ENCODE measurements at regions not wholly inside any gene's neighbourhood (a gene's known extent, or its start where the extent isn't known, plus 50 kb on each side); places are given as distances from the start of the nearest gene placed in this dataset.
"Not testable (repeated sequence)": the region's sequence is repeated elsewhere in the genome, so short reads cannot be mapped to it uniquely, and the experiment has no call there.

DNA sequence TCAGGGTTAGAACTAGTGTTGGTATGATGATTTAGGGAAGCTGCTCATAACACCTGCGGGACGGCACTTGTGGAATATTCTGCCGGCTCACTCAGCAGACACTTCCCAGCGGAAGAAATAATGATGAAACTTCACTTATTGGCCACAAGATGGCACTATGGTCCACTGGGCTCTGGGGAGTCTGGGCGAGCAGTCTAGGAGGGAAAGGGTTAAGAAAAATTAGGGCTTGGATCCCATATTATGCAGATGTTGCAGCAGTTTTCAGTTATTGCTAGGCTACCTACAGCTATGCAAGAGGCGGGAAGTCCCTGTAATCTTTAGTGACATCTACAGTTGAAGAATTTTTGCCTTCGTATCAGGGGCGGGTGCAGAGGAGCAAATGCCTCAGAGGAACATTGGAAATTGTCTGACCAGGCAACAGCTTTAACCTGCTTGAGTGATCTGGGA lies 238.7 kb upstream of the PRSS58 start:
- DNase-seq = no peak

DNA sequence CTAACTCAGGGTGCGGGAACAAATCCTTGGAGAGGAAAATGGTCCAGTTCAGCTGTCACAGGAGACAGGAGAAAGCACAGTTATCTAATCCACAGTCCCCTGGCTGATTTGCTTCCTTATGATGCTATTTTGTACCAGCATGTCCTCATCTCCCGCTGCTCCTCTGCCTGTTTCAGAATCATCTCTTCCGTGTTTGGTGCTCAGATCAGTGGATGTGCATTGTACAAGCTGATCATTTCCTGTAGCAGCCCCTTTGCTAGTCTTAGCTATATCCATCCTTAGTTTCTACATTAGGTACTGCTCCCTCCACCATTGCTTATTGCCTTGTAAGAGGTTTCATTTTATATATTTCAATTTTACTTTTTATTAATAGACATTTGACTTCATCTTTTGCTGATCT lies 238.0 kb upstream of the PRSS58 start:
- not testable (repeated sequence) for DNase-seq

DNA sequence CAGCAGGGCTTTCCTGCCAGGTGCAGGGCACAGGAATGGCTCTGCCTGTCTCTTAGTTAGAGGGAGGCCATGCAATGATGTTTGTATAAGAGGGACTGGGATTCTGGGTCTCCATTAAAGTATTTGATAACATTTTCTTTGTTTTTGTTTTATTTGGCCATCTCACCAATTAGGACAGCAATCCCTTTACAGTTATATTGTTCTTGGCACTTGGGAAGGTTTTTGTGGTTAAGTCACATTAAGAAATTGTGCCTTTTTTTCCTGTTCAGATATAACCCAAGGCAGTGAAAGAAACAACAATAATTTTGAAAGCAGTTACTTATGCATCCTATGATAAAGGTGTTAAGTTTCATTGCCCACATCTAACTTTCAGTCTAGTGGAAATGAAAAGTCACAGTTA lies 237.4 kb upstream of the PRSS58 start:
- not testable (repeated sequence) for DNase-seq

DNA sequence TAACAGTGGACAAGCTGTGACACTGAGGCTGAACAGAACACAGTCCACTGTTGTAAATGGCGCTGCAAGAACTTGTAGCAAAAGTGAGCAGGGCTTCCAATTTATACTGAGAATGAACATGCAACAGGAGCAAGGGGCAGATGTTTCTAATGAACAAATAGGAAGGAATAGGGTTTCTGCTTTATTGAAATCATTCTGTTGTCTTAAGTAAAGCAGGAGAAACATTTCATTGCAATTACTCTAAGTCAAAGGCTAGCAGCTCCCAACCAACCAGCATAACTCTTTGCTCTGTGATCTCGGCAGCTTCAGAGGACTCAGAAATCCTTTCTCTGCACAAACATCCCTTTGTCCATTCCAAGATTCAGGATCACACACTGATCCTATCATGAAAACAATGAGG lies 236.2 kb upstream of the PRSS58 start:
- DNase-seq = no peak

DNA sequence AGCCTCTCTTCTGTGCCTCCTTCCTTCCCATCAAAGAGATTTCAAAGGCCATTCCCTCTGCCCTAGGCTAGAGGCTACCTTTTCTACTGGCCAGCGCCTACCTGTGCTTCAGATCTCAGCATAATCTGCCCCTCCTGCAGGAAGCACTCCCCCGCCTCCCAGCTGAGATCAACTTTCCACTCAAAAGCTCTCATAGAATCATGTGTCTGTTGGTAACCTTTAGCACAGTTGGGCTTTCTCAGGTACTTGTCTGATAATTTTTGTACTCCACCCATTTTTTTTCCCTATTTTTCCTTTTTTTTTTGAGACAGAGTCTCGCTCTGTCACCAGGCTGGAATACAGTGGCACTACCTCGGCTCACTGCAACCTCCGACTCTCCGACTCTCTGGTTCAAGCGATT lies 231.0 kb upstream of the PRSS58 start:
- no peak for DNase-seq

DNA sequence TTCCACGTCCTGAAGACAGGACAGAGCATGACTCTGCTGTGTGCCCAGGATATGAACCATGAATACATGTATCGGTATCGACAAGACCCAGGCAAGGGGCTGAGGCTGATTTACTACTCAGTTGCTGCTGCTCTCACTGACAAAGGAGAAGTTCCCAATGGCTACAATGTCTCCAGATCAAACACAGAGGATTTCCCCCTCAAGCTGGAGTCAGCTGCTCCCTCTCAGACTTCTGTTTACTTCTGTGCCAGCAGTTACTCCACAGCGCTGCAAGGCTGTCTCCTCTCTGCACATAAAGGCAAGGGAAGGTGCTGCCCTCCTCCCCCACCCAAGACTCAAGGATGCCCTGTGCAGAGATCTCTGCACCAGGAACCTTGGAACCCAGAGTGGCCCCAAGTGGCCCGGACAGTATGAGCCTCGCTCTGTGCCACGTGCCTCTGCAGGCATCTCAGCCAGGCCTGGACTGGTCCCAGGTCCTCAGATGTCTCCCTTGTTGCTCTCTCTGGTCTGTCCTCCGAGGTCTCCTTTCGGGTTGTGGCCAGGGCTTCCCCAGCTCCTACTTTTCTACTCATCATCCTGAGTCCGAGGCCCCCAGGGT lies 230.3 kb upstream of the PRSS58 start:
- DNase-seq = no peak

DNA sequence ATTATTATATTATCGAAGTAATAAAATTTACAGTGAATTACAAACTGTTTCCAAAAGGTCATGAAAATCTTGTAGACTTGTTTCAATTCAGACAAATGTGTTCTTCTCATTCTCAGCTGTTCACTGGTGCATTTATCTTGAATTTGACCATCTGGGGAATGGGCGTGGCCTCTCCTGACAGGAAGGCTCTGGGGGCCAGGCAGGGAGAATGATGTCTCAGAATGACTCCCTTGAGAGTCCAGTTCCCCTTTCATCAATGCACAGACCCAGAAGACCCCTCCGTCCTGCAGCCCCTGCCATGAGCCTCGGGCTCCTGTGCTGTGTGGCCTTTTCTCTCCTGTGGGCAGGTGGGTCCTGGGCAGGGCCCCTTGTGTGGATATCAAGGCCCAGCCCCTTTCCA lies 229.7 kb upstream of the PRSS58 start:
- DNase-seq = not testable (repeated sequence)

DNA sequence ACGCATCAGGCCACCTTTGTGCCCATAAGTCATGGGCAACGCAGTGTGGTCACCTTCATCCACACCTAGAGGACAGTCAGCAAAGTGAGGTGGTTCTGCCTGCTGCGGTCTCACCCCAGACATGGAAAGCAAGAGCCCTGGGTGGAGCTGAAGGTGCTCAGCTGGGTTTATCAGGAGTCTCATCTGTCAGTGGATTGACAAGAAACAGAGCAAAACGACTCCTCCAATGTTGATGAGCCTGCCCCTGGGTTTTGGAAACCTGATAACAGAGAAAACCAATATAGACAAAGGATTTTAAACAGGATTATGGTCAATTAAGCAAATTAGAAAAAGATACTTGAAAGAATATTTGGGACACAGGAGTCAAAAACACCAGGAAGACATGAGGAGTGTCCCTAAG lies 229.3 kb upstream of the PRSS58 start:
- no peak for DNase-seq

DNA sequence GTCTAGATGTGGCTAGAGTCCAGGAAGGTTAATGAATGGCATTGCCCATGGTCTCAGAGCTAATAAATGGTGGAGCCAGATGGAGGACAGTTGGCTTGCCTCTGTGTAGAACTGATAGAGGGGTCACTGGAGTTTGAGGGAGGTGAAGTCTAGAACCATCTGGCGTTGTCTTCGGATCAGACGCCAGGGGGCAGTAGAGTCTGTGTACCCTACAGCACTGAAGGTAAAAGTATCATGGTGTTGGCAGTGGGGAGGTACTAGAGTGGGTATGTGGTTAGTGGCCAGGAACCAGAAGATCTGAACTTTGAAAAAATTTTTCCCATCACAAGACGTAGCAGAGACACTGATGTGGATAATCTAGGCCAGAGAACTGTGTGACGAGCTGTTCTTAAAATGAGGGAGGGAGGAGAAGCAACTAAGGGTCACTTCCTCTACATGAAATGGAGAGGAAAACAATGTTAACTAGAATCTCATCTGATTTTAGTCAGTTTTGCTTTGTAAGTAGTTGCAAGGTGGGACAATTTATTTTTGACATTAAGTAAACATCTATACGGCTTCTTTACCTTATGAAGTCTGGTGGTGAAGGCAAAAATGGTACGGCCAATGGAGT lies 227.9 kb upstream of the PRSS58 start:
- DNase-seq = no peak

DNA sequence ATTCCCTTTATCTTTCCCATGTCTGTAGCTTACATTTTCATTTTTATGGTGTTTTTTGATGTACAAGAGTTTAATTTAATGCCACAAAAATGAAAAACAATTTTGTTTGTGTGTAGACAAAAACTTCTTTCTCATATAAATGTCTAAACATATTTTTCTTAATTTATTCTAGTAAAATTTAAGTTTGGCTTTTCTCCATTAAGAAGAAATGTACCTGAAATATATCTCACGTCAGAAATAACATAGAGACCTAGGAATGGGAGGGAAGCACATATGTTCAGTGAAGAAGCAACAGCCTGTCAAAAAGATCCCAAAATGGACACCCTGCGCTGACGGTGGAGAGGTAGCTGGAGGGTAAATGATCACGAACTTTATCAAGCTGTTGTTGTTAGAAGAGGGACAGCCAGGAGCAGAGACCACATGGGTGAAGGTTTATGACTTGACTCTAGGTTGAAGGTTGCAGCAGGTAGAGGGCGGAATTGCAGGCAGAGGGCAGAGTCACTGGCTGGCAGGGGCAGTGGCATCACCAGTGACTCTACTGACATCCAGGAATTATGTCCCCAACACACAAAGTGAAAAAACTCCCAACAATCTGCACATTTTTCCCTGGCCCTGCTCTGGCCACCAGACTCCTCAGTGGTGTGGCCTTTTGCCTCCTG lies 225.9 kb upstream of the PRSS58 start:
- DNase-seq = no peak

DNA sequence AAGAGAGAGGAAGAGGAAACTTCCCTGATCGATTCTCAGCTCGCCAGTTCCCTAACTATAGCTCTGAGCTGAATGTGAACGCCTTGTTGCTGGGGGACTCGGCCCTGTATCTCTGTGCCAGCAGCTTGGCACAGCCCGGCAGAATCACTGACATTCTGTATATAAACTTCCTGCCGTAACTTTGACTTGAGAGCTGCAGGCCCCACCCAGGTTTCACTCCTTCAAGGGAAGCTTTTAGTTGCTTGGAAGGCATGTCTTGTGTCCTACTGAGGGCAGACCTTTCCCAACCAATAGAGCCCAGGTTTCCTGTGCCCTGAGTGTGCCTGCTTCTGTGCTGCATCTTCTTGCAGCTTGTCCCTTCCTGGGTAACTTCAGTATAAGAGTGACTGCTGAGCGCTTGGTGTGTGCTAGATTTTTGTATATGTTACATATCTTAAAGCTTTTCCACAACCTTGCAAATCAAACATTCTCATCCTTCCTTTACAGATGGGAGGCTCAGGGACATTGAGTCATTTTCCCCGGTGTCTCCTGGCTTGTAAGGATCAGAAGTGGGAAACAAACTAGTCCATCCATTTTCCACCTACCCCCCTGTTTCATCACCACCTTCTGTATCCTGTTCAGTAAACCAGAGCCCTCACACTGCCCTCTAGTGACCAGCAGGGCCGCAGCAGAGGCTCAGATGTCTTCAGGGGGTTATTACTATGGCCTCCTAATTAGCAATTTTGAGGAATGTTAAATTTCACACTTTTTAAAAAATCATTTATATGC lies 225.2 kb upstream of the PRSS58 start:
- DNase-seq = peak; percentile 28

DNA sequence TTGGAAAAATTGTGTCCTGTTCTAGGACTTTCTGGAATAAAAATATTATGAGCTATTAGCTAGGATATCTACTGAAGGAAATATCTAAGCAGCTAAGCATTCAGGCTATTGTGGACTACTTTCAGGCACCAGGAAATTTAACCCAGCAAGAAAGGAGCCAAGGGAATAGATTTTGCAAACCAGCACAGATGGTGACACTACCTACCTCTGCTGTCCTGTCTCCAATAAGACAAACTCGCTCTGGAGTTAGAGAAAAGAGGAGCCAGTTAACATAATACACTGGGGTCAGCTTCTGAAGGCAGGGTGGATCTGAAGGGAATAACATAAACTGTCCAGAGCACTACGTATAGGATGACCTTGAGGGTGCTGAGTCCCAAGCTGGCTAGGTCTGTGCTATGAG lies 223.7 kb upstream of the PRSS58 start:
- DNase-seq = no peak

DNA sequence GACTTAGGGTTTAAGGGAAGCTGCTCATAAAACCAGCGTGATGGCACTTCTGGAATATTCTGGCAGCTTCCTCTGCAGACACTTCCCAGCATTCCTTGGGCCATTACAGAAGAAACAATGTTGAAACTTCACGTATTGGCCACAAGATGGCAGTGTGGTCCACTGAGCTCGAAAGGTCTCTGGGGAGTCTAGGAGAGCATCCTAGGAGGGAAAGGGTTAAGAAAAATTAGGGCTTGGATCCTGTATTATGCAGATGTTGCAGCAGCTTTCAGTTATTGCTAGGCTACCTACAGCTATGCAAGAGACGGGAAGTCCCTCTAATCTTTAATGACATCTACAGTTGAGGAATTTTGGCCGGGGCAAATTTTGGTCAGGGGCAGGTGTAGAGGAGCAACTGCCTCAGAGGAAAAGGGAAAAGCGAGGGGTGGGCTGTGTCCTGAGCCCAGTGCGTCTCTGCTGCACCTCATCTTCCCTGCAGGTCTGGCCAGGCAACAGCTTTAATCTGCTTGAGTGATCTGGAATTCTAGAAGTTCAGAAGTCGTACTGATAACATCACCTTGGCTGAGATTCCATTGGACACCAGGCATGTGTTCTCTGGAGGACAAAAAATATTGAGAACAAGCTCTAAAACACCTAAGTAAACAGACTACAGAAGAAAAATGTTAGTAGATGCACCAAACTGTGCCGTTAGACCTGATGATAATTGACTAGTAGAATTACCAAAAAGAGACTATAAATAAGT lies 220.8 kb upstream of the PRSS58 start:
- DNase-seq = peak; percentile 35

DNA sequence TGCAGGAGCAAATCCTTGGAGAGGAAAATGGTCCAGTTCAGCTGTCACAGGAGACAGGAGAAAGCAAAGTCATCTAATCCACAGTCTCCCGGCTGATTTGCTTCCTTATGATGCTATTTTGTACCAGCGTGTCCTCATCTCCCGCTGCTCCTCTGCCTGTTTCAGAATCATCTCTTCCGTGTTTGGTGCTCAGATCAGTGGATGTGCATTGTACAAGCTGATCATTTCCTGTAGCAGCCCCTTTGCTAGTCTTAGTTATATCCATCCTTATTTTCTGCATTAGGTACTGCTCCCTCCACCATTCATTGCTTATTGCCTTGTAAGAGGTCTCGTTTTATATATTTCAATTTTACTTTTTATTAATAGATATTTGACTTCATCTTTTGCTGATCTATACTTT lies 219.9 kb upstream of the PRSS58 start:
- DNase-seq = not testable (repeated sequence)

DNA sequence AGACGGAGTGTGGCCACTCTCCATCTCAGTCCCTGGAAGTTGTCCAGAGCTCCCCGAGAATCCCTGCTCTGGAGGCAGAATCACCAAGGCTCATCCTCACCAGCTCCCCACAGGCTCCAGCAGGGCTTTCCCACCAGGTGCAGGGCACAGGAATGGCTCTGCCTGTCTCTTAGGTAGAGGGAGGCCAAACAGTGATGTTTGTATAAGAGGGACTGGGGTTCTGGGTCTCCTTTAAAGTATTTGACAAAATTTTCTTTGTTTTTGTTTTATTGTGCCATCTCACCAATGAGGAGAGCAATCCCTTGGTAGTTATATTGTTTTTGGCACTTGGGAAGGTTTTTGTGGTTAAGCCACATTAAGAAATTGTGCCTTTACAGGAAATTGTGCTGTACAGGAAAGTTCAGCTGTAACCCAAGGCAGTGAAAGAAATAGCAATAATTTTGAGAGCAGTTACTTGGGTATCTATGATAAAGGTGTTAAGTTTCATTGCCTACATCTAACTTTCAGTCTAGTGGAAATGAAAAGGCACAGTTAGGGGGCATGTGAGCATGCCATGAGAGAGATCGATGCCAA lies 219.3 kb upstream of the PRSS58 start:
- no peak for DNase-seq

DNA sequence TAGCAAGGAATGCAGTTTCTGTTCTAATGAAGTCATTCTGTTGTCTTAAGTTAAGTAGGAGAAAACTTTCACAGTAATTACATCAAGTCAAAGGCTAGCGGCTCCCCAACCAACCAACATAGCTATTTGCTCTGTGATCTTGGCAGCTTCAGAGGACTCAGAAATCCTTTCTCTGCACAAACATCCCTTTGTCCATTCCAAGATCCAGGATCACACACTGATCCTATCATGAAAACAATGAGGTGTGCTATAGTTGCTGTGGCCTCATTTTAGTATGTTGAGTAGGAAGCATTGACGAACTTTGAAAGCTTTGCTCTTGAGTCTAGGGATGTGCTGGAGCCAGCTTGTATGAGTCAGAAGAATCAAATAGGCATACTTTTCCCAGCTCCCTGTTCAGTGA lies 218.2 kb upstream of the PRSS58 start:
- DNase-seq = no peak

DNA sequence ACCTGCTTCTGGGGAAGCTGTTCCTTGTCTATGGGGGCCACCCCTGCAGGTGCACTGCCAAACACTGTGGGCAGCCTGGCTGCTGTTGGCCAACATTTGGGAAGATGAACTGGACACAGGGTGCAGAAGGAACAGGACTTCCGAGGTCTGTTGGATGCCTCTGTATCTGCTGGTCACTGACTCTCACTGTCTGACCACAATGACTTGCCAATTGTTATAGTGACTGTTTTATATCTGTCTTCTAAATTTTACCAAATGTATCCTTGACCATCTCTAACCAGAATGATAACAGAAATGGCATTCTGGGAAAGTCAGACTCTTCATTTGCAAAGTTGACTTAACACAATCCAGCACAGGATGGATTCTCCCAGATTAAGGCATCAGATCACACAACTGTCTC lies 214.0 kb upstream of the PRSS58 start:
- DNase-seq = no peak

DNA sequence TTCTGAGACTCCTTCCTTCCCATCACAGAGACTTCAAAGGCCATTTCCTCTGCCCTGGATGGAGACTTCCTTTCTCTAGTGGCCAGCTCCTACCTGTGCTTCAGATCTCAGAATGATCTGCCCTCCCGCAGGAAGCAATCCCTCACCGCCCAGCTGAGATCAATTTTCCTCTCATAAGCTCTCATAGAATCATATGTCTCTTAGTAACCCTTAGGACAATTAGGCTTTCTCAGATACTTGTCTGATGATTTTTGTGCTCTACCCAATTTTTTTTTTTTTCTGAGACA lies 212.6 kb upstream of the PRSS58 start:
- DNase-seq = no peak

DNA sequence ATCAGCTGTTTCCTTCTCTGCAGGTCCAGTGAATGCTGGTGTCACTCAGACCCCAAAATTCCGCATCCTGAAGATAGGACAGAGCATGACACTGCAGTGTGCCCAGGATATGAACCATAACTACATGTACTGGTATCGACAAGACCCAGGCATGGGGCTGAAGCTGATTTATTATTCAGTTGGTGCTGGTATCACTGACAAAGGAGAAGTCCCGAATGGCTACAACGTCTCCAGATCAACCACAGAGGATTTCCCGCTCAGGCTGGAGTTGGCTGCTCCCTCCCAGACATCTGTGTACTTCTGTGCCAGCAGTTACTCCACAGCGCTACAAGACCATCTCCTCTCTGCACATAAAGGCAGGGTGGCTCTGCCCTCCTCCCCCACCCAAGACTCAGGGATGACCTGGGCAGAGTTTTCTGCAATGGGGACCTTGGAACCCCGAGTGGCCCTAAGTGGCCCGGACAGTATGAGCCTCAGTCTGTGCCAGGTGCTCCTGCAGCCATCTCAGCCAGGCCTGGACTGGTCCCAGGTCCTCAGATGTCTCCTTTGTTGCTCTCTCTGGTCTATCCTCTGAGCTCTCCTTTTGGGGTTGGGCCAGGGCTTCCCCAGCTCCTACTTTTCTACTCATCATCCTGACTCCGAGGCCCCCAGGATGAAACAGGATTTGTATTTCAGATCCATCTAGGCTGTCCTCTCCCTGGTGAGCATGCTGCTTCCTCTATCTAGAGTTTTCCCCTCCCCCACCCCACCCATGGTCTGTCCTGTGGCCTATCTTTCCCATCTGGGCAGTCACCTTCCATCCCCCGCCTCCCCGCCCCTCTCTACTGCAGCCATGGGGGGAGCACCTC lies 212.1 kb upstream of the PRSS58 start:
- no peak for DNase-seq

DNA sequence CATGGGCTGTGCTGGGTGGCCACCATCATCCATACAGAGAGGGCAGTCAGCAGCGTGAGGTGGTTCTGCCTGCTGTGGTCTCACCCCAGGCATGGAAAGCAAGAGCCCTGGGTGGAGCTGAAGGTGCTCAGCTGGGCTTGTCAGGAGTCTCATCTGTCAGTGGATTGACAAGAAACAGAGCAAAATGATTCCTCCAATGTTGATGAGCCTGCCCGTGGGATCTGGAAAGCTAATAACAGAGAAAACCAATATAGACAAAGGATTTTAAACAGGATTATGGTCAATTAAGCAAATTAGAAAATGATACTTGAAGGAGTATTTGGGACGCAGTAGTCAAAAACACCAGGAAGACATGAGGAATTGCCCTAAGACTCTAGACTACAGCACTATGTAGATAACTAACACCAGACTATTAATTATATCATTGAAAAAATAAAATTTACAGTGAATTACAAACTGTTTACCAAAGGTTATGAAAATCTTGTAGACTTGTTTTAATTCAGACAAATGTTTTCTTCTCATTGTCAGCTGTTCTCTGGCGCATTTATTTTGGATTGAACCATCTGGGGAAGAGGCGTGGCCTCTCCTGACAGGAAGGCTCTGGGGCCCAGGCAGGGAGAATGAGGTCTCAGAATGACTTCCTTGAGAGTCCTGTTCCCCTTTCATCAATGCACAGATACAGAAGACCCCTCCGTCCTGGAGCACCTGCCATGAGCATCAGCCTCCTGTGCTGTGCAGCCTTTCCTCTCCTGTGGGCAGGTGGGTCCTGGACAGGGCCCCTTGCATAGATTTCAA lies 211.2 kb upstream of the PRSS58 start:
- no peak for DNase-seq

DNA sequence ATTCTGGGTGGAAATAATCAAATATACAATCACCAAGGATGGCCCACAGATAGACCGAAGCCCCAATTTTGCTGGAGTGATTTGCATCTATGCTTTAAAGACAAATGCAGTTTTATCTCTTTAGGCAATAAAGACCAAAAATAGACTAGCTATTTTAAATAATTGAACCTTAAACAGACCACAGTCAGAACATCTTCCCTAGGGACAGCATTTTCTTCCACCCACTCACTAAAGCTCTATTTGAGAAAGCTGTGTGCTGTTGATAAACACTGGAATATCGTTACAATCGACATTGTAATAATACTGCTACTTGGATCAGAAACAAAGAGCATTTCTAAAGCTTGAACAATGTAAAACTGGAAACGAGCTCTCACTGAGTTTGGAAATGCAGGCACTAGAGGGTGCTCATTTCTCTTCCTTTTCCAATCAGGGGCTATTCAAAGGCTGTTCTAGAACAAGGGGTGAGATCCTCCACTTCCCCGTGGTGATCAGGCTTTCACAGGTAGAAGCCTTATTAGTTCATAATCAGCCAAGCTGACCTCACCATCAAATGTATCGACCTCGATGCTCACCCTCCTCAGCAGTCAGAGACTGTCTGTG lies 209.3 kb upstream of the PRSS58 start:
- DNase-seq = not testable (repeated sequence)

All from COR-L47 (cell line).